ENCODE measurements at regions not wholly inside any gene's neighbourhood (a gene's known extent, or its start where the extent isn't known, plus 50 kb on each side); places are given as distances from the start of the nearest gene placed in this dataset.

DNA sequence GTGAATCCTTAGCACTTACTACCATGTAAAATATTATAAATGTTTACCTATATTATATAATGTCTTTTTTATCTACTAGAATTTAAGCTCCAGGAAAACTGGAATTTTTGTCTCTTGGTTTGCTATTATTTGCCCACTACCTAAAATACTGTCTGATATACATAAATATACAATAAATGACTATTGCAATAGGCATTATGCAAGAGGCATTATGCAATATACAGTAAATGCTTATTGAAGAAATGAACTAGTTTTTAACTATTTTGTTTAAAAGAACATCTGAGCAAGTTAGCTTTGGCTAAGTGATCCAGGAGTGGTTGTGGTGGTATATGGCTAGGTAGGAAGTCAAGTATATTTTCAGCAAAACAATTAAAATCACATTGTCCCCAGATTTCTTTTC is 640.2 kb upstream of the PKN2 start:
- Histone ChIP-seq H3K36me3 (no peaks in the 10 kb centered on the region), H3K4me1 (no peaks in the 10 kb centered on the region), H4K20me1 (no peaks in the 10 kb centered on the region), H3K9ac (no peak overlapping the region), H3K4me2 (no peak overlapping the region), H3K27ac (no peak overlapping the region; a peak in 1 of 22 replicates), H3K4me3 (no peak overlapping the region), H3K9me3 (replicated peaks in 1 of 11) (peaks cover 11 to 26% (median 21%) of the 10 kb centered on the region in 11 experiments; a peak in 20 of 22 replicates), H3K27me3 (no peaks in the 10 kb centered on the region)
- TF ChIP-seq Cebpa-rat (IDR thresholded peaks at IDR 0.05) = no peak

DNA sequence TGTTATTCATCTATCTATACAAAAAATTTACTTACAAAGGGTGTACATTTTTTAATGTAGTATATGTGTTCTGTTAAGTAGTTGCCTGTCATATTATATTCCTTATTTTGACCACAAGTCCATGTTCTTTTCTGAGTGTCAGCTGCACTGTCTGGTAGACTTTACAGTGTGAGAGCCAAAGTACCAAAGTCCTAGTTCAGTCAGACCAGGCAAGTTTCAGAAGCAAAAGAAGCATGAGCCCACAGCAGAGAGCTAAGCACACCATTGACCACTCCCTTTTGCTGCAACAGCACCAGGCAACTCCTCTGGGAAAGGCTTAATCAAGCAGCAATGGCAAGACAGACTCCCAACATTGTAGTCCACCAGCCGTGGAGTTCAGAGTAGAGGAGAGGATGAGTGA is 631.9 kb upstream of the PKN2 start:
- Histone ChIP-seq H3K4me3 (no peak overlapping the region), H3K9ac (no peak overlapping the region), H3K4me1 (no peaks in the 10 kb centered on the region), H3K36me3 (no peaks in the 10 kb centered on the region), H3K4me2 (no peak overlapping the region), H3K27ac (no peak overlapping the region), H4K20me1 (no peaks in the 10 kb centered on the region), H3K27me3 (no peaks in the 10 kb centered on the region), H3K9me3 (replicated peaks in 1 of 11) (no peaks in the 10 kb centered on the region)
- no peak for TF ChIP-seq Cebpa-rat (IDR thresholded peaks at IDR 0.05)

DNA sequence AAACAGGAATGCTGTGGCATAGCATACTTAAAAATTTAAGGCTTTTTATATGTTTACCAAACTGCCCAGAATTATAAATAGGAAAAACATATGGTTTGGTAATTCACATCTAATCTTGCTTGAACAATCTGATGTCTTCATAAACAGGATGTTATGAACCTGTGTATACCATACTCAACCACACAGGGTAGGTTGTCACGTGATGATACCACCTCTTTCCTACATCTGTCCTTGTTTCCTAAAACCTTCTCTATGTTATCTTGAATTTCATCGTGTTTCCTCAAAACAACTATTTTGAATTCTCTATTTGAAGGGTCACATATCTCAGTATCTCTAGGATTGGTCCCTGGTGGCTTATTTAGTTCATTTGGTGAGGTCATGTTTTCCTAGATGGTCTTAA is 631.0 kb upstream of the PKN2 start:
- H4K20me1 ChIP-seq = no peaks in the 10 kb centered on the region
- H3K9ac ChIP-seq = no peak overlapping the region
- H3K9me3 ChIP-seq (replicated peaks in 1 of 11) = no peaks in the 10 kb centered on the region
- no peak overlapping the region for H3K4me2 ChIP-seq
- TF ChIP-seq Cebpa-rat (IDR thresholded peaks at IDR 0.05) = no peak
- H3K27me3 ChIP-seq = no peaks in the 10 kb centered on the region
- no peak overlapping the region for H3K27ac ChIP-seq
- no peak overlapping the region for H3K4me3 ChIP-seq
- no peaks in the 10 kb centered on the region for H3K36me3 ChIP-seq
- no peaks in the 10 kb centered on the region for H3K4me1 ChIP-seq

DNA sequence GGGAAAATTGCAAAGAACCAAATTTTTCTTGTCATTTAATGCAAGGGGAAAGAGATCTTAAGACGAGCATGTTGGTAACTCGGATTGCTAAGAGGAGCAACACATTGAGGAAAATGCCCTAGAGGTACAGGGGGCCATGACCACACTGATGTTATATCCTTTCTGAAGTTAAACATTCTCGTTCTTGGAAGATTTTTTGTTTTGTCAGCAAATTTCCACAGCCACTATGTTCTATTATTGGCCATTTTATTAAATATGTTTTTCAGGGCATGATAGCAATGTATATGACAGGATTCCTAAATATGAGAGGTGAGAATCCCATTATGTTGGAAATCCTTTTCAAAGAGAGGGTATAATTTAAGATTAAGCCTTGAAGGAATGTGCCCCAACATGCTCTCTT is 627.2 kb upstream of the PKN2 start:
- H3K9ac ChIP-seq = no peak overlapping the region
- H3K27ac ChIP-seq = no peak overlapping the region
- no peaks in the 10 kb centered on the region for H4K20me1 ChIP-seq
- no peaks in the 10 kb centered on the region for H3K9me3 ChIP-seq (replicated peaks in 1 of 11)
- TF ChIP-seq Cebpa-rat (IDR thresholded peaks at IDR 0.05) = no peak
- H3K36me3 ChIP-seq = no peaks in the 10 kb centered on the region
- no peak overlapping the region for H3K4me2 ChIP-seq
- H3K4me3 ChIP-seq = no peak overlapping the region
- no peaks in the 10 kb centered on the region for H3K27me3 ChIP-seq
- H3K4me1 ChIP-seq = no peaks in the 10 kb centered on the region; a peak in 1 of 20 replicates

DNA sequence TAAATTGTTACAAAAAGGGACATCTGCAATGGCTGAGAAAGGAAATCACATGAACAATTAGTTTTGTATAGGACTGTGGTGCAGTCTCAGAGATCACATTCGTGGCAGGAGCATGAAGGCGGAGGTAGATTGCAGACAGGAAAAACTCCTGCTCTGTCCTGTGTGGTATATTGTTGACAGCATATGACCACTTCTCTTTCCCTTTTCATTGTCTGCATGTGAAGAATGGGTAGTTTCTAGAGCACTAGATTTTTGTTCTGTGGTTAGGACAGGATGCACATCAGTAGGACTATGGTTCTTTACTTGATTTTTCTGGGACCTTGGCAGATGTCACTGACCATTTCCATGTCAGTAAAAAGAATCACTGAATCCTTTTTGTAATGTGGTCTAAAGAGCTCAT is 625.9 kb upstream of the PKN2 start:
- Histone ChIP-seq H3K4me3 (no peak overlapping the region), H3K36me3 (no peaks in the 10 kb centered on the region), H3K4me1 (no peaks in the 10 kb centered on the region; a peak in 1 of 20 replicates), H3K27me3 (no peaks in the 10 kb centered on the region), H3K9me3 (replicated peaks in 1 of 11) (no peaks in the 10 kb centered on the region), H4K20me1 (no peaks in the 10 kb centered on the region), H3K27ac (no peak overlapping the region), H3K9ac (no peak overlapping the region), H3K4me2 (no peak overlapping the region)
- no peak for TF ChIP-seq Cebpa-rat (IDR thresholded peaks at IDR 0.05)

DNA sequence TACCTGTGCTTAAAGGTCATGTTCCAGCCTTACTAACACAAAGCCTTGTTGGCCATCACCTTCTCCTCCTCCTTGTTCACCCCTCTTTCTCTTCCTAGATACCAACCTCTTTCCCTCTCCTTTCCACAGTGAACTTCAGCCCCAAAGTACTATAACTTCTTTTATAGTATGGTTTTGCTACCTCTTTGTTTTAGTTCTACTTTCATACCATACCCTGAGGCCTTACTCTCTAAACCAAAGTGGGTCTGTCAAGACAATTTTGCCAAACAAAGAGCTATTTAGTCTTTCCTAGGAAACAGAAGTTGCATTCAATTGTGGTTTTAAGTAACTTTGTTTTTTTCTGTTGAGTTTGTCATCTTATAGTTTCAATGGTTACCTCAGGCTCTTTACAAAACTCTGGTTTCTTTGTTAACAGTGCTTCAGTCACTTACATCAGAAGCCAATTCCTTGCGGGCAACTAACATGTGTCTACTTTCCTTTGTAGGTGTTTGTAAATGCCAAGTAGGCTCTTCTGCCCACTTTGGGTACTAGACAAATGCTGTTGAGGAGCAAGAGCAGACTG is 623.9 kb upstream of the PKN2 start:
- H3K9ac ChIP-seq = no peak overlapping the region
- H3K4me2 ChIP-seq = no peak overlapping the region
- no peaks in the 10 kb centered on the region for H3K36me3 ChIP-seq
- no peaks in the 10 kb centered on the region for H4K20me1 ChIP-seq
- no peak overlapping the region for H3K27ac ChIP-seq
- H3K4me1 ChIP-seq = no peaks in the 10 kb centered on the region; a peak in 1 of 20 replicates
- no peak overlapping the region for H3K4me3 ChIP-seq
- H3K9me3 ChIP-seq (replicated peaks in 1 of 11) = no peaks in the 10 kb centered on the region
- TF ChIP-seq Cebpa-rat (IDR thresholded peaks at IDR 0.05) = no peak
- no peaks in the 10 kb centered on the region for H3K27me3 ChIP-seq

DNA sequence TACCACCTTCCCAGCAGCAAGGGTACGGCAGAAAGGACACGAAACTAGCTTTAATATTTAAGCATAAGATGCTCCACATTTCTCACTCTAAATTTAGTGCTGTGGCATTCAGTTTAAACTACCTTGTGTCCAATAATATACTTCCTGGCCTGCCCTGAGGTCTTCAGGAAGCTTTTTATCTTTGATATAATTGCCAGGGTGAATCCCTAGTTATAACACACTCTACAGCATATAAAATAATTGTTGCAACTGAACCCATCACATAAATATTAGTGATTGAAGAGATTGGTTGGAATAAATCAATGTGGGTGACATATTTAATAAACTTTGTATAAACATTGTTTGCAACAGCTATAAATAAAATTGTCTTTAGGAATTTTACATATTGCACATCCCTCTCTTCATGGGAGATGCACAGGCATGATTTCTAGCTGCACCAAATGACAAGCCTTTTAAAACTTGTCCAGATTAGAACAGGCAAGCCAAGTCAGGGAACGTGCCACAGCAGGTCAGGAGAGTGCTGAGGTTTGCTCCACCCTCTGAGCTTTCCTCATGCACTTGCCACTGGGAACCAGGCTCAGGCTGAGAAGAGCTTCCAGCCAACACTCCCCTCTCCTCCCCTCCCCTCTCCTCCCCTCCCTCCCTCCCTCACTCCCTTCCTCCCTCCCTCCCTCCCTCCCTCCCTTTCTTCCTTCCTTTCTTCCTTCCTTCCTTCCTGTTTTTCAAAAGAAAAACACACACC is 623.2 kb upstream of the PKN2 start:
- Histone ChIP-seq H3K9ac (no peak overlapping the region), H3K27me3 (no peaks in the 10 kb centered on the region), H3K27ac (no peak overlapping the region), H4K20me1 (no peaks in the 10 kb centered on the region), H3K4me3 (no peak overlapping the region), H3K4me1 (no peaks in the 10 kb centered on the region; a peak in 1 of 20 replicates), H3K9me3 (replicated peaks in 1 of 11) (no peaks in the 10 kb centered on the region), H3K36me3 (no peaks in the 10 kb centered on the region), H3K4me2 (no peak overlapping the region)
- no peak for TF ChIP-seq Cebpa-rat (IDR thresholded peaks at IDR 0.05)

DNA sequence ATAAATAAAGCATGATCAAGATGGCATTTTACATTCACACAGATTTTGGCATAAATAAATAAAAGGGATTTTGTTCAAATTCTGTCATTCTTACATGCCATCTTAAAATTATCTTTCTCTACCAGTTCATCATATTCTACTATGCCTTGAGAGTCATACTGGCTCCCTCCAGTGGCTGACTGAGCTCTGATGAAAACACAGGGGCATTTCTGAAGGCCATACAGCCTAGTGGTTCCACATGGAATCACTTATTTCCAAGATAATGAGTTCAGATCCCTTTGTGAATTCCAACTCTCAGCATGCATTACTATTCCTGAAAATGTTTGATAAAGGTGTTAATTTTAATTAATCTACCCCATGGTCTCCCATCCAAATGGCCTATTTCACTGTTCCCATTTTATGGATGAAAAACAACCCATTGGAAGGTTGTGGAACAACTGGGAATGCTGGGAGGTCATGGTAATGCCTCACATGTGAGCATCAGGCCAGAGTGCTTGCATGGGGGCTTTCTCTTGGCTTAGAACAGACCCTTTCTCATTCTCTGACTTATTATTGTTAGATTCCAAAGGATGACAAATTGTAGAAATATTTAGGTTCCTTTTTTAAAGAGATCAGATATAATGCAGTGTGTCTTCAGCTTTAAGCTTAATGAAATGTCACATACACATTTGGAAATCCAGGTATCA is 622.4 kb upstream of the PKN2 start:
- H3K4me2 ChIP-seq = no peak overlapping the region
- no peaks in the 10 kb centered on the region; a peak in 1 of 20 replicates for H3K4me1 ChIP-seq
- no peaks in the 10 kb centered on the region for H4K20me1 ChIP-seq
- no peak overlapping the region for H3K4me3 ChIP-seq
- TF ChIP-seq Cebpa-rat (IDR thresholded peaks at IDR 0.05) = no peak
- no peak overlapping the region for H3K9ac ChIP-seq
- H3K27ac ChIP-seq = no peak overlapping the region
- H3K36me3 ChIP-seq = no peaks in the 10 kb centered on the region
- no peaks in the 10 kb centered on the region for H3K27me3 ChIP-seq
- no peaks in the 10 kb centered on the region for H3K9me3 ChIP-seq (replicated peaks in 1 of 11)

DNA sequence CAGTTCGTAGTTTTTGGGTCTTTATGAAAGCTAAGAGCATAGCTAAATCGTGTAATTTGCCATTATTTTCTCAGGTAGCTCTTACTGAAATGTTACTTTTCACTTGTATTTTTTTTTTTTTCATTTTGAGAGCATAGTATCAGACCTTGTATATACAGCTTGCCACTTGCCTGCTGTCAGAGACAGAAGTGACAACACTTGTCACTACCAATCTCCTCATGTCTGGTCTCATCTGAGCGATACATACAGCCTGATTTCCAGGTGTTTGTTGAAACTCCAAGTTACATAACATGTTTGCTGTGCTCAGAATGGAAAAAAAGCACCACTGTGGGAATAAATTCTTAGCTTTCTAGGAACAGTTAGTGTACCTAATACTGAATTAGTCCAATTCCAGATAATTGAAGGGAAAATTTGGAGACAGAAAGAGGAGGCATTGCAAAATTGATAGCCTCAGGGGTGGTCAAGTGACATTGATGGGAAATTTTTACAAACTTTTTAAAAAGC is 621.4 kb upstream of the PKN2 start:
- Histone ChIP-seq H3K4me1 (no peaks in the 10 kb centered on the region; a peak in 1 of 20 replicates), H4K20me1 (no peaks in the 10 kb centered on the region), H3K27me3 (no peaks in the 10 kb centered on the region), H3K4me2 (no peak overlapping the region), H3K4me3 (no peak overlapping the region), H3K9me3 (replicated peaks in 1 of 11) (no peaks in the 10 kb centered on the region), H3K27ac (no peak overlapping the region), H3K9ac (no peak overlapping the region), H3K36me3 (no peaks in the 10 kb centered on the region)
- TF ChIP-seq Cebpa-rat (IDR thresholded peaks at IDR 0.05) = no peak

Data from BLaER1 treated with 17β-estradiol and CSF1 and Interleukin-3, amounts not matched to agents 10 nM and 100 nM (cell line).